ENCODE measurements at regions not wholly inside any gene's neighbourhood (a gene's known extent, or its start where the extent isn't known, plus 50 kb on each side); places are given as distances from the start of the nearest gene placed in this dataset.

GRCh38 chr2:217277646-217278398 is 418.0 kb upstream of the TNP1 start:
- DNase-seq (ENCODE audit: low read depth) (peak; percentile 78), FAIRE-seq (peak; percentile 62)
- Histone ChIP-seq H3K4me3 (ENCODE audit: low read depth, low read length) (no peak overlapping the region), H3K36me3 (ENCODE audit: control insufficient read depth, insufficient read depth, low read length) (no peaks in the 10 kb centered on the region), H3K27me3 (ENCODE audit: control insufficient read depth, insufficient read depth, low read length) (no peaks in the 10 kb centered on the region)
- TF ChIP-seq CTCF (IDR thresholded peaks at IDR 0.05; ENCODE audit: insufficient read depth, low read length, severe bottlenecking), result no peak

DNA sequence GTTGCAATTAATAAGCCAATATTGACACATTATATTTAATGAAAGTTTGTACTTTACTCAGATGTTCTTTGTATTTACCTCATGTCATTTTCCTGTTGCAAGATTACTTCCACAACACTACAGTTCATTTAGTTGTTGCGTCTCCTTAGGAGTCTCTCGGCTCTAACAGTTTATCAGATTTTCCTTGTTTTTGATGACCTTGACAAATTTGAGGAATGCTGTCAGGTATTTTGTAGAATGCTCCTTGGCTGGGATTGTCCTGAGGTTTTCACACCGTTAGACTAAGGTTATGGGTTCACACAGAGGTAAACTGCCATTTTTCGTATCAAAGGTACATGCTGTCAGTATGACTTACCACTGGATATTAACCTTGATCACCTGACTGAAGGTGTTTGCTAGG is 416.6 kb upstream of the TNP1 start:
- DNase-seq (ENCODE audit: low read depth) (no peak), FAIRE-seq (no peak)

GRCh38 chr2:217275091-217275490 is 415.2 kb upstream of the TNP1 start:
- no peak overlapping the region for H3K4me3 ChIP-seq (ENCODE audit: low read depth, low read length)
- H3K27me3 ChIP-seq (ENCODE audit: control insufficient read depth, insufficient read depth, low read length), result no peaks in the 10 kb centered on the region
- no peaks in the 10 kb centered on the region for H3K36me3 ChIP-seq (ENCODE audit: control insufficient read depth, insufficient read depth, low read length)
- FAIRE-seq, result no peak
- no peak for TF ChIP-seq CTCF (IDR thresholded peaks at IDR 0.05; ENCODE audit: insufficient read depth, low read length, severe bottlenecking)
- DNase-seq (ENCODE audit: low read depth), result no peak

More for the DNA sequence above, 416.6 kb upstream of the TNP1 start:
- Histone ChIP-seq H3K4me3 (ENCODE audit: low read depth, low read length) (no peak overlapping the region), H3K36me3 (ENCODE audit: control insufficient read depth, insufficient read depth, low read length) (no peaks in the 10 kb centered on the region), H3K27me3 (ENCODE audit: control insufficient read depth, insufficient read depth, low read length) (no peaks in the 10 kb centered on the region)
- no peak for TF ChIP-seq CTCF (IDR thresholded peaks at IDR 0.05; ENCODE audit: insufficient read depth, low read length, severe bottlenecking)

GRCh38 chr2:217274578-217274977 is 414.7 kb upstream of the TNP1 start:
- no peak for DNase-seq (ENCODE audit: low read depth)
- Histone ChIP-seq H3K36me3 (ENCODE audit: control insufficient read depth, insufficient read depth, low read length) (no peaks in the 10 kb centered on the region), H3K4me3 (ENCODE audit: low read depth, low read length) (no peak overlapping the region), H3K27me3 (ENCODE audit: control insufficient read depth, insufficient read depth, low read length) (no peaks in the 10 kb centered on the region)
- FAIRE-seq, result no peak
- TF ChIP-seq CTCF (IDR thresholded peaks at IDR 0.05; ENCODE audit: insufficient read depth, low read length, severe bottlenecking), result no peak

DNA sequence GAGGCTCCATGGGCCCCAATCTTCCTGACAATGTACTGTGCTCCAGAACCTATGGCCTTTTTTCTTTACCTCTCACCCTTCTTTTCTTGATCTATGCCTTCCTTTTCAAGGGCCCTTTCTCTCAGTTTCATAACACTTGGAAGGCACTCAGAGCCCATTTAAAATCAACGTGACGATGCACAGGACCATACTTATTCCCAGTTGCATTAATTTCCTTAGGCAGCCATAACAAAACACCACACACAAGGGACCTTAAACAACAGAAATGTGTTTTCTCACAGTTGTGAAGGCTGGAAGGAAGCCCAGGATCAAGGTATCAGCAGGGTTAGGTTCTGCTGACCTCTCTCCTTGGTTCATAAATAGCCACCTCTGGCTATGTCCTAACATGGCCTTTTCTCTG is 414.0 kb upstream of the TNP1 start:
- Histone ChIP-seq H3K36me3 (ENCODE audit: control insufficient read depth, insufficient read depth, low read length) (no peaks in the 10 kb centered on the region), H3K27me3 (ENCODE audit: control insufficient read depth, insufficient read depth, low read length) (no peaks in the 10 kb centered on the region), H3K4me3 (ENCODE audit: low read depth, low read length) (no peak overlapping the region)
- FAIRE-seq, result no peak
- no peak for DNase-seq (ENCODE audit: low read depth)
- no peak for TF ChIP-seq CTCF (IDR thresholded peaks at IDR 0.05; ENCODE audit: insufficient read depth, low read length, severe bottlenecking)

- no peaks in the 10 kb centered on the region for H3K36me3 ChIP-seq (ENCODE audit: control insufficient read depth, insufficient read depth, low read length)
- FAIRE-seq (no peak), DNase-seq (ENCODE audit: low read depth) (no peak)
- H3K27me3 ChIP-seq (ENCODE audit: control insufficient read depth, insufficient read depth, low read length), result no peaks in the 10 kb centered on the region
- H3K4me3 ChIP-seq (ENCODE audit: low read depth, low read length), result no peak overlapping the region
- no peak for TF ChIP-seq CTCF (IDR thresholded peaks at IDR 0.05; ENCODE audit: insufficient read depth, low read length, severe bottlenecking)
Observed at GRCh38 chr2:217273162-217273561, 413.3 kb upstream of the TNP1 start.

Data from bronchial epithelial cell (primary cell).